ENCODE measurements at regions not wholly inside any gene's neighbourhood (a gene's known extent, or its start where the extent isn't known, plus 50 kb on each side); places are given as distances from the start of the nearest gene placed in this dataset.

DNA sequence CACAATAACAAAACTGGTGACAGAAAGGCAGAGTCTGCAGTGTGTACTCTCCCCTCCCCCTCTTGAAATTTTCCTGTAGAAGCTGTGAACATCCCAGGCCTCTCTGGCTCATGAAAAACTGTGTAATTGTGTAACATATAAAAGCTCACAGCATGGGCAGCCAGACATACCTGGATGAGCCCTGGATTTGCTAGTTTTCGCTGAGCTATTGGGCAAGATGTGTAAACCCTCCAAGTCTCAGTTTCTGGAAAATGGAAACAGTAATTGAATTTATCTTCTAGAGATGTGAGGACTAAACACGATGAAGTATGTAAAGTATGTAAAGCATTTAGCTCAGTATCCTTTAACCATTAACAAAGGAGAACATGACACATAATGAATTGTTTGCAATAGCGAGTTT is 143.2 kb upstream of the ANKH start:
- Mint-ChIP-seq H3K36me3 (ENCODE audit: low read depth) (no peaks in the 10 kb centered on the region), H3K4me3 (no peak overlapping the region), H3K27ac (peak overlapping the region in 2 of 3 experiments; percentile 17 to 29), H3K27me3 (ENCODE audit: low read depth) (peaks cover 3% of the 10 kb centered on the region), H3K9me3 (peaks cover 11% of the 10 kb centered on the region), H3K4me1 (peaks cover 6% of the 10 kb centered on the region)
- TF ChIP-seq, protein P1, sequence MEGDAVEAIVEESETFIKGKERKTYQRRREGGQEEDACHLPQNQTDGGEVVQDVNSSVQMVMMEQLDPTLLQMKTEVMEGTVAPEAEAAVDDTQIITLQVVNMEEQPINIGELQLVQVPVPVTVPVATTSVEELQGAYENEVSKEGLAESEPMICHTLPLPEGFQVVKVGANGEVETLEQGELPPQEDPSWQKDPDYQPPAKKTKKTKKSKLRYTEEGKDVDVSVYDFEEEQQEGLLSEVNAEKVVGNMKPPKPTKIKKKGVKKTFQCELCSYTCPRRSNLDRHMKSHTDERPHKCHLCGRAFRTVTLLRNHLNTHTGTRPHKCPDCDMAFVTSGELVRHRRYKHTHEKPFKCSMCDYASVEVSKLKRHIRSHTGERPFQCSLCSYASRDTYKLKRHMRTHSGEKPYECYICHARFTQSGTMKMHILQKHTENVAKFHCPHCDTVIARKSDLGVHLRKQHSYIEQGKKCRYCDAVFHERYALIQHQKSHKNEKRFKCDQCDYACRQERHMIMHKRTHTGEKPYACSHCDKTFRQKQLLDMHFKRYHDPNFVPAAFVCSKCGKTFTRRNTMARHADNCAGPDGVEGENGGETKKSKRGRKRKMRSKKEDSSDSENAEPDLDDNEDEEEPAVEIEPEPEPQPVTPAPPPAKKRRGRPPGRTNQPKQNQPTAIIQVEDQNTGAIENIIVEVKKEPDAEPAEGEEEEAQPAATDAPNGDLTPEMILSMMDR (IDR thresholded peaks at IDR 0.05; ENCODE audit: unreplicated experiment in 3 of 3) = no peak

DNA sequence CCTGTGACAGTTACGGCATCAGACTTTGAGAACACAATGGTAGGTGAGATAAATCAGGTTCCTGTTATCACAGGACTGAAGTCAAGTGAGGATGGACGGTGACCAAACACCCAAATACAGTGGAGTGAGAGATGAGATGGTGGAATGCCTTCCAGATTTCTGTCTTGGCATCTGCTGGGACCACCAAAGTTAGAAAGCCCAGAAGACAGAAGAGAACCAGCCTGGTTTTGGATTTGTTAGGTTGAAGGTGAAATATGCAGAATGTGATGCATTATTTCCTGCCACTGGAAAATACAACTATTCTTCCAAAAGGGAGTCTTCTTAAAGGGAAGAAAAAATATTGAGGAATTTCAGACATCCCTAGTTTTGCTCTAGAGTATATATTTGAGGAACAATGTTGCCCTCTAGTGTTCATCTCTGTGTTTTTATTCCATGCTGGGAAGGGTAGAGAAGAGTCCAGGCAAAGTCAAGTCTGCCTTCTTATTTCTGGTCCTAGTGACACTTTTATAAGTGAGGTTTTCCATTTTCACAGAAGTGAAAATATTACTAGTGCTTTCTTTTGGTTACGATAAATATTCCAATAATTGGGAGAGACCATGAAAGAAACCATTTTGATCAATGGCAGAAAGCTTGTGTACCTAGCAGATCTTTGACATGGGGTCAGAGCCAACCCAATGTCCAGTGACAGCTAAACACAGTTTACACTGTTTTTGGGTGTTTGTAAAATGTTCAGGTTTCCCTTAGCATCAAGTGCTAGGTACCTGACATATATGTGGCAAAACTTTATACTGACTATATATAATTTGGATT is 142.3 kb upstream of the ANKH start:
- peaks cover 7% of the 10 kb centered on the region for H3K9me3 Mint-ChIP-seq
- H3K4me3 Mint-ChIP-seq = no peak overlapping the region
- peaks cover 14% of the 10 kb centered on the region for H3K4me1 Mint-ChIP-seq
- TF ChIP-seq, protein P1 (IDR thresholded peaks at IDR 0.05; ENCODE audit: unreplicated experiment in 3 of 3) = peak; percentile 59 to 84 (median 63)
- H3K27me3 Mint-ChIP-seq (ENCODE audit: low read depth) = peaks cover 3% of the 10 kb centered on the region
- peak overlapping the region in 2 of 3 experiments; percentile 7 to 34 for H3K27ac Mint-ChIP-seq
- no peaks in the 10 kb centered on the region for H3K36me3 Mint-ChIP-seq (ENCODE audit: low read depth)

DNA sequence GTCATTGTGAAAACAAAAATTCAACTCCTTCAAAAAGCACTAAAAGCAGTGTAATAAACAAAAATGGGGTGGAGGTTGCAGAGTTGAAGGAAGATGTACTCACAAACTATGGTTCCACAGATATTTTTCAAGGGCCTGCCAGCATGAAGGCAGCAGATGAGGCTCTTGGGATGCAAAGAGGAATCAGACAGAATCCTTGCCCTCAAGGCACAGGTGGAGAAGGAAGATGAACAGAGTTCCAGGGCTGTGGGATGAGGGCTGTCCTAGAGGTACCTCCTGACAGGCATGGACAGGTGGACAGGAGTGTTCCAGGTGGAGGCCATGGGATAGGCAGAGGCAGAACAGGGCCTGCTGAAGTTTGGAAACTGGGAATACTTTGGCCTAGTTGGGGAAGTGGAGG is 140.5 kb upstream of the ANKH start:
- H3K27me3 Mint-ChIP-seq (ENCODE audit: low read depth) = peaks cover 3% of the 10 kb centered on the region
- peaks cover under 1% of the 10 kb centered on the region for H3K9me3 Mint-ChIP-seq
- H3K36me3 Mint-ChIP-seq (ENCODE audit: low read depth) = no peaks in the 10 kb centered on the region
- TF ChIP-seq, protein P1 (IDR thresholded peaks at IDR 0.05; ENCODE audit: unreplicated experiment in 3 of 3) = no peak
- no peak overlapping the region for H3K27ac Mint-ChIP-seq
- H3K4me3 Mint-ChIP-seq = no peak overlapping the region
- peaks cover 21% of the 10 kb centered on the region for H3K4me1 Mint-ChIP-seq

DNA sequence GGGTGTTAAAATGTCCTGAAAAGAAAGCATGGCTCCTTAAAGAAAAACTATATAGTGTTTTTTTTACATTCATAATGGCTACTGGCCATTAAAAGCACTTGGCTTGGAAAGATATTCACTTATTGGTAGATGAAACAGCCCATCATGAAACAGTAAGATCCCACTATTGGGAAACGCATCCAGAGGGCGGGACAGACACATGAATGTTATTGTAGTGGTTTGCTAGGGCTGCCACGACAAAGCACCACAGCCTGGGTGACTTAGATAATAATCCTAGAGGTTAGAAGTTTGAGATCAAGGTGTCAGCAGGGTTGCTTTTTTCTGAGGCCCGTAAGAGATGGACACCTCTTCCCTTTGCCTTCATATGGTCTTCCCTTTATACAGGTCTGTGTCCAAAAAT is 139.4 kb upstream of the ANKH start:
- H3K4me3 Mint-ChIP-seq = no peak overlapping the region
- TF ChIP-seq, protein P1 (IDR thresholded peaks at IDR 0.05; ENCODE audit: unreplicated experiment in 3 of 3) = no peak
- H3K27ac Mint-ChIP-seq = no peak overlapping the region
- peaks cover 21% of the 10 kb centered on the region for H3K4me1 Mint-ChIP-seq
- no peaks in the 10 kb centered on the region for H3K9me3 Mint-ChIP-seq
- H3K27me3 Mint-ChIP-seq (ENCODE audit: low read depth) = peaks cover 7% of the 10 kb centered on the region
- H3K36me3 Mint-ChIP-seq (ENCODE audit: low read depth) = no peaks in the 10 kb centered on the region

DNA sequence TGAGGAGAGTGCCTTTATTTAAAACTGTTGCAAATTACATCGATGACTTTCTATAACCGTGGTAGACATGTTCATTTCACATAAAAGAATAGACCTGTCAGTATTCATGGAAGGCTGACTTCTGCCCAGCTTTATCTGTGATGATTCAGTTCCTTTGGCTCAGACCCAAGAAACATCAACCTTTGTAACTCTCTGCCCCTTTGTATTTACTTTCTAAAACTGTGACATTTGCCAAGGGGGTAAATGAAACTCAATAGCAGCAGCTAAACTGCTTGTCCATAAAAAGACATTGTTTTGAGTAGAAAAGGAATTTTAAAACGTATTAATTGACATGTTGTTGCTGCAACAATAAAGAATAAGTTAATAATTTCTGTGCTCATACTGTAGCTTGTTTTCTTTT is 137.8 kb upstream of the ANKH start:
- peaks cover 21% of the 10 kb centered on the region for H3K4me1 Mint-ChIP-seq
- no peaks in the 10 kb centered on the region for H3K9me3 Mint-ChIP-seq
- H3K27ac Mint-ChIP-seq = peak overlapping the region in 1 of 3 experiments; percentile 62
- no peaks in the 10 kb centered on the region for H3K36me3 Mint-ChIP-seq (ENCODE audit: low read depth)
- H3K4me3 Mint-ChIP-seq = no peak overlapping the region
- peaks cover 13% of the 10 kb centered on the region for H3K27me3 Mint-ChIP-seq (ENCODE audit: low read depth)
- TF ChIP-seq, protein P1 (IDR thresholded peaks at IDR 0.05; ENCODE audit: unreplicated experiment in 3 of 3) = no peak

DNA sequence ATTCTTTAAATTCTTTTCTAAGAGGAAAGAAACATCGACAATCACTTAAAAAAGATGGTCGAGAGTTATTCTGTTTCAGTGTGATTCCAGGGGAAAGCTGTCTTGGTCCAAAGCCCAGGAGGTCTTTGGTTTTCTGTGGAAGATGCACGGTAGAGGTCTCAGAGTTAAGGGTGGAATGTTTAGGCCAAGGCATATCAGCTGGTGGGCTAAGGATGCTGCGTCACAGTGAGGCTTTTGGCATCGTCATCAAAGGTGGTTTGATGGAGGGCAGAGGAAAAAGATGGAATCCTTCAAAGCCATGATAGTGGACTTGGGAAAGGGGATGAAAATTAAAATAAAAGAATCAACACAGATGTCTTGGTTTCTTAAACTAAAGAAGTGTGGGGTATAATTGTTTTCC is 137.3 kb upstream of the ANKH start:
- Mint-ChIP-seq H3K27ac (peak overlapping the region; percentile 23 to 62 (median 43)), H3K4me3 (no peak overlapping the region), H3K4me1 (peaks cover 18% of the 10 kb centered on the region), H3K9me3 (no peaks in the 10 kb centered on the region), H3K36me3 (ENCODE audit: low read depth) (no peaks in the 10 kb centered on the region), H3K27me3 (ENCODE audit: low read depth) (peaks cover 13% of the 10 kb centered on the region)
- TF ChIP-seq, protein P1 (IDR thresholded peaks at IDR 0.05; ENCODE audit: unreplicated experiment in 3 of 3) = no peak

Measured in nephron (organoid).